Neural progenitor cell (in vitro differentiated cells): ENCODE measurements at regions not wholly inside any gene's neighbourhood (a gene's known extent, or its start where the extent isn't known, plus 50 kb on each side); places are given as distances from the start of the nearest gene placed in this dataset.

Experiments
- DNase-seq: peaks from one replicate; pipeline ENCODE4 v3.0.0-alpha.2; 2016; ENCODE audit warnings: low spot score
- H2AFZ ChIP-seq: fragments of 200-600 bp; sonication (generic); replicated peaks from 2 replicates; pipeline ENCODE4 v1.6.1; 2016; ENCODE audit warnings: antibody characterized with exemption
- H3F3A ChIP-seq: fragments of 200-600 bp; sonication (generic); 2 replicates; pipeline ENCODE4 v1.6.1; 2016; ENCODE audit warnings: antibody characterized with exemption, low read depth
- H3K27ac ChIP-seq: fragments of 200-600 bp; sonication (generic); 2 replicates; pipeline ENCODE4 v1.5.1; 2016; ENCODE audit warnings: mild to moderate bottlenecking
- H3K27me3 ChIP-seq: fragments of 200-600 bp; sonication (generic); 2 replicates; pipeline ENCODE4 v1.6.1; 2016; ENCODE audit warnings: mild to moderate bottlenecking, moderate library complexity
- H3K36me3 ChIP-seq: fragments of 200-600 bp; sonication (generic); 2 replicates; pipeline ENCODE4 v1.5.1; 2016
- H3K4me1 ChIP-seq: fragments of 200-600 bp; sonication (generic); 2 replicates; pipeline ENCODE4 v1.6.1; 2016; ENCODE audit warnings: mixed run types
- H3K4me2 ChIP-seq: fragments of 200-600 bp; sonication (generic); 2 replicates; pipeline ENCODE4 v1.6.1; 2016
- H3K4me3 ChIP-seq: fragments of 200-600 bp; sonication (generic); 2 replicates; pipeline ENCODE4 v1.5.1; 2016
- H3K79me2 ChIP-seq: fragments of 200-600 bp; sonication (generic); 2 replicates; pipeline ENCODE4 v1.6.1; 2016; ENCODE audit warnings: low read depth
- H3K9ac ChIP-seq: fragments of 200-600 bp; sonication (generic); 2 replicates; pipeline ENCODE4 v1.6.1; 2016
- H3K9me3 ChIP-seq: fragments of 200-600 bp; sonication (generic); 2 replicates; pipeline ENCODE4 v1.5.1; 2016; ENCODE audit warnings: low read depth
- H4K20me1 ChIP-seq: fragments of 200-600 bp; sonication (generic); 2 replicates; pipeline ENCODE4 v1.6.1; 2016; ENCODE audit warnings: low read depth
- H3K27ac Mint-ChIP-seq: 3 replicates; pipeline ENCODE4 v1.8.0; 2021; ENCODE audit warnings: mixed read lengths
- H3K27me3 Mint-ChIP-seq: 2 replicates; pipeline ENCODE4 v1.8.0; 2022; ENCODE audit warnings: low read depth, mild to moderate bottlenecking, inconsistent platforms, moderate library complexity, mixed read lengths; ENCODE audit not compliant: insufficient read depth
- H3K36me3 Mint-ChIP-seq: 3 replicates; pipeline ENCODE4 v1.8.0; 2021; ENCODE audit warnings: mixed read lengths
- H3K4me1 Mint-ChIP-seq: 3 replicates; pipeline ENCODE4 v1.8.0; 2021; ENCODE audit warnings: mixed read lengths
- H3K4me3 Mint-ChIP-seq: 3 replicates; pipeline ENCODE4 v1.8.0; 2021; ENCODE audit warnings: mild to moderate bottlenecking, moderate library complexity, mixed read lengths
- H3K9me3 Mint-ChIP-seq: 3 replicates; pipeline ENCODE4 v1.8.0; 2020; ENCODE audit warnings: mixed read lengths
- EZH2 ChIP-seq: fragments of 200-600 bp; sonication (generic); IDR thresholded peaks from 2 replicates; pipeline ENCODE4 v1.6.1; 2017; ENCODE audit warnings: antibody characterized with exemption, mild to moderate bottlenecking, moderate library complexity
- EZH2phosphoT487 ChIP-seq: fragments of 200-600 bp; sonication (generic); IDR thresholded peaks from 2 replicates; pipeline ENCODE4 v1.6.1; 2017; ENCODE audit warnings: antibody characterized with exemption
- TF ChIP-seq, protein P1 (sequence below): fragments of 200-600 bp; sonication (generic); IDR thresholded peaks from 2 replicates; pipeline ENCODE4 v1.5.1; 2017; ENCODE audit warnings: antibody characterized with exemption, mild to moderate bottlenecking

DNA sequence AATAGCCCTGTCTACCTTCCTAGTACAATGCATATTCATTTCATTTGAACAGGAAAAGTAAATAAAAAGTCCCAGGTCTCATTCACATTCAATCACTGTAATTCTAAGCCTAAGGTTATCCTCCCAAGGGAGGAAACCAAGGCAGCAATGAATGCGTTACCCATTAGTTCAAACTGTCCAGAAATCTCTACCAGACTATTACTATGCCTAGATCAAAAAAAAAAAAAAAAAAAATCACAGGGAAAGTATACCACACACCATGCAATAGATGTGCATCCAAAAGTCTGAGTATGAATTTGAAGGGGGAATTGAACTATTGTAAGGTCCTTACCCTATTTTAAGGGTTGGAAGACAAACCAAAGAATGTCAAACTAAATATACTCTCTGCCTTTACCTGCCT lies 598.0 kb upstream of the API5 start:
- no peak for TF ChIP-seq EZH2phosphoT487
- TF ChIP-seq, protein P1, sequence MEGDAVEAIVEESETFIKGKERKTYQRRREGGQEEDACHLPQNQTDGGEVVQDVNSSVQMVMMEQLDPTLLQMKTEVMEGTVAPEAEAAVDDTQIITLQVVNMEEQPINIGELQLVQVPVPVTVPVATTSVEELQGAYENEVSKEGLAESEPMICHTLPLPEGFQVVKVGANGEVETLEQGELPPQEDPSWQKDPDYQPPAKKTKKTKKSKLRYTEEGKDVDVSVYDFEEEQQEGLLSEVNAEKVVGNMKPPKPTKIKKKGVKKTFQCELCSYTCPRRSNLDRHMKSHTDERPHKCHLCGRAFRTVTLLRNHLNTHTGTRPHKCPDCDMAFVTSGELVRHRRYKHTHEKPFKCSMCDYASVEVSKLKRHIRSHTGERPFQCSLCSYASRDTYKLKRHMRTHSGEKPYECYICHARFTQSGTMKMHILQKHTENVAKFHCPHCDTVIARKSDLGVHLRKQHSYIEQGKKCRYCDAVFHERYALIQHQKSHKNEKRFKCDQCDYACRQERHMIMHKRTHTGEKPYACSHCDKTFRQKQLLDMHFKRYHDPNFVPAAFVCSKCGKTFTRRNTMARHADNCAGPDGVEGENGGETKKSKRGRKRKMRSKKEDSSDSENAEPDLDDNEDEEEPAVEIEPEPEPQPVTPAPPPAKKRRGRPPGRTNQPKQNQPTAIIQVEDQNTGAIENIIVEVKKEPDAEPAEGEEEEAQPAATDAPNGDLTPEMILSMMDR: no peak
- TF ChIP-seq EZH2: no peak
- H3K4me3 ChIP-seq: no peak overlapping the region
- H3K9me3 ChIP-seq: no peaks in the 10 kb centered on the region
- no peaks in the 10 kb centered on the region for H3K36me3 ChIP-seq
- H3K9me3 Mint-ChIP-seq: no peaks in the 10 kb centered on the region
- no peak overlapping the region for H3K4me3 Mint-ChIP-seq
- no peaks in the 10 kb centered on the region for H3K79me2 ChIP-seq
- no peak overlapping the region for H2AFZ ChIP-seq
- no peak overlapping the region for H3K27ac Mint-ChIP-seq
- no peak overlapping the region for H3K27ac ChIP-seq
- H3K4me1 Mint-ChIP-seq: peaks cover 4% of the 10 kb centered on the region
- DNase-seq: no peak
- H3K4me2 ChIP-seq: no peak overlapping the region
- no peaks in the 10 kb centered on the region for H3K36me3 Mint-ChIP-seq
- no peak overlapping the region for H3K9ac ChIP-seq
- peaks cover 2% of the 10 kb centered on the region for H3K27me3 Mint-ChIP-seq
- no peaks in the 10 kb centered on the region for H3K4me1 ChIP-seq
- no peaks in the 10 kb centered on the region for H3F3A ChIP-seq
- H4K20me1 ChIP-seq: no peaks in the 10 kb centered on the region
- no peaks in the 10 kb centered on the region for H3K27me3 ChIP-seq

DNA sequence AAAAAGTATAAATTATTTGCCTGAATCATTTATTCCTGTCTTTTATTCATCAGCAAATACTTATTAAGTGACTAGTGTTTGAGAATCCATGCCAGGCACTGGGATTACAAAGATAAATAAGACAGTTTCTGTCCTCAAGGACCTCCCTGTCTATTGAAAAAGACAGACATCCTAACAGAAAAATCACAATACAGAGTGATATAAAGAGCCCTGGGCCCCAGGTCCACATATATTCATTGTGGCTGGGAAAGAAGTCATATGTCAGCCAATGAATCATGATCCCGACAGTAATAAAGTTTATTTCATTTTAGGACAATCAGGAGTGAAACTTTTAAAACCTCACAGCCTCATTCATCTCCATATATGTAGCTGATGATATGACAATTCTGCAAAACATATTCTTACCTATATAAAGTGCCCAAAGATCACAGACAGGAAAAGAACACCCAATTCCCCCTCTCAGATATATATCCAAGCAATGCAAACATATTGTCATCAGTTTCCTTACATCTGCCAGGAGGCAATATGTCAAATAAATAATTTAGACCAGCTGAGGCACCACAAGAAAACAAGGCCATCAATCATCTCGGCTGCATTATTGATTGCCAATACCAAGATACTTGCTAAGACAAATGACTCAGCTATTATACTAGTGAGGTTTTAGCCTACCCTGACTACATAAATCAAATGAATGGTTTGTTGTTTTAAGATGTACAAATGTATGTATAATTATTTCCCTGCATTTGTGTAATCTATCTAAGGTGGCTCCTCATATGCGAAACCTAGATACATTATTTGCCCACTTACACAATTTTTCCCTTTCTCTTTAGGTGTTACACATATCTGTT lies 590.9 kb upstream of the API5 start:
- Histone ChIP-seq H3F3A (no peaks in the 10 kb centered on the region), H3K79me2 (no peaks in the 10 kb centered on the region), H3K27me3 (no peaks in the 10 kb centered on the region), H3K4me2 (no peak overlapping the region), H3K4me1 (no peaks in the 10 kb centered on the region), H3K27ac (no peak overlapping the region), H3K36me3 (no peaks in the 10 kb centered on the region), H3K9me3 (no peaks in the 10 kb centered on the region), H3K4me3 (no peak overlapping the region), H3K9ac (no peak overlapping the region), H2AFZ (no peak overlapping the region), H4K20me1 (no peaks in the 10 kb centered on the region)
- no peaks in the 10 kb centered on the region for H3K36me3 Mint-ChIP-seq
- no peak overlapping the region for H3K27ac Mint-ChIP-seq
- H3K27me3 Mint-ChIP-seq: no peaks in the 10 kb centered on the region
- no peaks in the 10 kb centered on the region for H3K4me1 Mint-ChIP-seq
- TF ChIP-seq EZH2 (no peak), EZH2phosphoT487 (no peak)
- TF ChIP-seq, protein P1: no peak
- no peak overlapping the region for H3K4me3 Mint-ChIP-seq
- no peak for DNase-seq
- H3K9me3 Mint-ChIP-seq: no peaks in the 10 kb centered on the region

DNA sequence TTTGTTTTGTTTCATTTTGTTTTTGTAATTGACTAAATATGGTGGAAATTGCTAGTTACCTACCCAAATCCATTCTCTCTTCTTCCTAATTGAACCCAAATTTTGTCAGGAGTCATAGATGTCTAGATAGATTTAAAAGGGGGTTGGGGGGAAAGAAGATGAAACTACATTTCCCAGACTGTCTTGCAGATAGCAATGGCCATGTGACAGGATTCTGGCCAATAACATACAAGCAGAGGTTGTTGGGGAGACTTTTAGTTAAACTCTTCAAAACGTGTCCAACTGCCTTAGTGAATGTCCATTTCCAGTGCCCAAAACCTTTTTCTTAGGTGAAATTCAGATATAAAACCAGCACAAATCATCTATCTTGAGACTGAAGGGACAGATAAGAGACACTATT lies 583.9 kb upstream of the API5 start:
- no peak overlapping the region for H3K4me3 Mint-ChIP-seq

More for the DNA sequence above, 583.9 kb upstream of the API5 start:
- Histone ChIP-seq H4K20me1 (no peaks in the 10 kb centered on the region), H3K4me2 (no peak overlapping the region), H3K9ac (no peak overlapping the region), H3K27me3 (no peaks in the 10 kb centered on the region), H3K36me3 (no peaks in the 10 kb centered on the region), H3K79me2 (no peaks in the 10 kb centered on the region), H3K9me3 (no peaks in the 10 kb centered on the region), H3F3A (no peaks in the 10 kb centered on the region), H2AFZ (no peak overlapping the region), H3K4me1 (no peaks in the 10 kb centered on the region), H3K4me3 (no peak overlapping the region), H3K27ac (no peak overlapping the region)
- DNase-seq: no peak
- no peak for TF ChIP-seq EZH2
- TF ChIP-seq EZH2phosphoT487: no peak
- TF ChIP-seq, protein P1: no peak
- Mint-ChIP-seq H3K27ac (no peak overlapping the region), H3K9me3 (no peaks in the 10 kb centered on the region), H3K4me1 (no peaks in the 10 kb centered on the region), H3K27me3 (no peaks in the 10 kb centered on the region), H3K36me3 (no peaks in the 10 kb centered on the region)
